HCT116 (cell line): ENCODE measurements at regions not wholly inside any gene's neighbourhood (a gene's known extent, or its start where the extent isn't known, plus 50 kb on each side); places are given as distances from the start of the nearest gene placed in this dataset.

ENCODE experiments used
- ATAC-seq: fragments of 200-7000 bp; cut with Tn5 transposase; 2 replicates; pipeline ENCODE4 v1.9.1; 2020; ENCODE audit warnings: mild to moderate bottlenecking, moderate library complexity
- BruUV-seq: library from RNA; stranded (reverse); fragments of 400-500 nt; replicated peaks from 2 replicates; lab custom pipeline; 2021; lab: Mats Ljungman, UMichigan
- CTCF ChIA-PET: fragments of 300-600 bp; sonication (Branson Sonifier 250); formaldehyde crosslinking; loops from one replicate; lab custom pipeline; 2021; ENCODE audit warnings: antibody characterized with exemption; lab: Charles Lee
- POLR2A ChIA-PET: fragments of 300-600, 350-600 bp; sonication (Branson Sonifier 250); formaldehyde crosslinking; loops from one replicate; lab custom pipeline; 2021; ENCODE audit warnings: antibody characterized with exemption; lab: Charles Lee
- RAD21 ChIA-PET, 2 experiments: fragments of 300-600 bp; sonication (Branson Sonifier 250); formaldehyde crosslinking; loops; one replicate each; lab custom pipeline; 2023; ENCODE audit warnings: low total read pairs in 2 of 2; ENCODE audit not compliant: uncharacterized antibody in 2 of 2, unreplicated experiment in 2 of 2, low non-redundant PET in 1 of 2; lab: Charles Lee
- DNase-seq: peaks from one replicate; pipeline ENCODE4 v3.0.0-alpha.2; 2010; ENCODE audit warnings: low read depth, low spot score
- H2AFZ ChIP-seq: fragments of 200-600 bp; shearing (Covaris generic), sonication (generic); 2 replicates; pipeline ENCODE4 v1.6.1; 2017; ENCODE audit warnings: low read depth, mixed run types, mixed read lengths, antibody characterized with exemption, low read length; ENCODE audit not compliant: poor library complexity, severe bottlenecking
- H3K27ac ChIP-seq: 2 replicates; pipeline ENCODE4 v1.5.1; 2012; ENCODE audit warnings: low read depth, low read length
- H3K27me3 ChIP-seq: fragments of 200-600 bp; sonication (generic); 2 replicates; pipeline ENCODE4 v1.6.1; 2016; ENCODE audit warnings: mixed run types, low read length, mixed read lengths; ENCODE audit not compliant: insufficient read depth
- H3K36me3 ChIP-seq, 2 experiments: fragments of 200-500 bp in 1 of 2; fragments of 200-600 bp in 1 of 2; sonication (Bioruptor generic) in 1 of 2; sonication (generic) in 1 of 2; 2 replicates each; pipeline versions ENCODE4 v1.5.1 to v1.6.1; 2014 to 2016; ENCODE audit warnings: low read length in 2 of 2, inconsistent platforms in 1 of 2, mixed read lengths in 1 of 2, mixed run types in 1 of 2; ENCODE audit not compliant: insufficient read depth in 2 of 2, control insufficient read depth in 1 of 2
- H3K4me1 ChIP-seq, 2 experiments: fragments of 200-600 bp in 1 of 2; sonication (generic) in 1 of 2; 2 replicates each; pipeline versions ENCODE4 v1.5.1 to v1.6.1; 2012 to 2017; ENCODE audit warnings: low read length in 2 of 2, inconsistent platforms in 1 of 2, mild to moderate bottlenecking in 1 of 2, mixed read lengths in 1 of 2, mixed run types in 1 of 2, moderate library complexity in 1 of 2; ENCODE audit not compliant: insufficient read depth in 2 of 2, control insufficient read depth in 1 of 2
- H3K4me2 ChIP-seq: fragments of 200-600 bp; sonication (generic); 2 replicates; pipeline ENCODE4 v1.6.1; 2017; ENCODE audit warnings: mixed run types, low read length, mixed read lengths
- H3K4me3 ChIP-seq, 2 experiments: fragments of 200-600 bp in 1 of 2; sonication (generic) in 1 of 2; replicated peaks in 1 of 2; 2 replicates each; pipeline ENCODE4 v1.5.1; 2011 to 2016; ENCODE audit warnings: low read length in 2 of 2, control low read depth in 1 of 2, low read depth in 1 of 2, mild to moderate bottlenecking in 1 of 2, mixed read lengths in 1 of 2, mixed run types in 1 of 2
- H3K79me2 ChIP-seq: fragments of 200-600 bp; sonication (generic); 2 replicates; pipeline ENCODE4 v1.6.1; 2017; ENCODE audit warnings: mild to moderate bottlenecking, mixed run types, low read length, moderate library complexity, mixed read lengths; ENCODE audit not compliant: insufficient read depth
- H3K9ac ChIP-seq: fragments of 200-600 bp; sonication (generic); 2 replicates; pipeline ENCODE4 v1.6.1; 2016; ENCODE audit warnings: low read length, mixed read lengths
- H3K9me2 ChIP-seq: fragments of 200-600 bp; sonication (generic), shearing (Covaris generic); 2 replicates; pipeline ENCODE4 v1.6.1; 2017; ENCODE audit warnings: mixed run types, mild to moderate bottlenecking, moderate library complexity; ENCODE audit not compliant: insufficient read depth
- H3K9me3 ChIP-seq, 2 experiments: fragments of 200-500 bp in 1 of 2; fragments of 200-600 bp in 1 of 2; sonication (Bioruptor generic) in 1 of 2; sonication (generic) in 1 of 2; 2 replicates each; pipeline ENCODE4 v1.6.1; 2014 to 2017; ENCODE audit warnings: low read length in 2 of 2, mixed read lengths in 2 of 2, inconsistent platforms in 1 of 2, low read depth in 1 of 2, mild to moderate bottlenecking in 1 of 2, mixed run types in 1 of 2, moderate library complexity in 1 of 2; ENCODE audit not compliant: control insufficient read depth in 1 of 2, insufficient read depth in 1 of 2
- H4K20me1 ChIP-seq: fragments of 200-600 bp; sonication (generic), shearing (Covaris generic); 2 replicates; pipeline ENCODE4 v1.6.1; 2017; ENCODE audit warnings: mixed run types, mild to moderate bottlenecking, moderate library complexity; ENCODE audit not compliant: insufficient read depth
- ATF3 ChIP-seq: IDR thresholded peaks from 2 replicates; pipeline ENCODE4 v1.6.1; 2012
- EGR1 ChIP-seq: IDR thresholded peaks from 2 replicates; pipeline ENCODE4 v1.6.1; 2012; ENCODE audit warnings: low read depth
- ELF1 ChIP-seq: IDR thresholded peaks from 2 replicates; pipeline ENCODE4 v1.6.1; 2012; ENCODE audit warnings: low read depth, borderline replicate concordance
- EZH2 ChIP-seq: fragments of 200-600 bp; sonication (generic); IDR thresholded peaks from 2 replicates; pipeline ENCODE4 v1.6.1; 2017; ENCODE audit warnings: antibody characterized with exemption, mixed run types
- JUND ChIP-seq: IDR thresholded peaks from 2 replicates; pipeline ENCODE4 v1.6.1; 2012
- MAX ChIP-seq: IDR thresholded peaks from 2 replicates; pipeline ENCODE4 v1.6.1; 2012
- POLR2AphosphoS5 ChIP-seq: IDR thresholded peaks from 2 replicates; pipeline ENCODE4 v1.6.1; 2011; ENCODE audit warnings: mild to moderate bottlenecking, low read depth, low read length, moderate library complexity
- RAD21 ChIP-seq: IDR thresholded peaks from 2 replicates; pipeline ENCODE4 v1.6.1; 2012; ENCODE audit warnings: low read depth, mild to moderate bottlenecking
- REST ChIP-seq: IDR thresholded peaks from 2 replicates; pipeline ENCODE4 v1.6.1; 2012; ENCODE audit warnings: low read depth
- SIN3A ChIP-seq: IDR thresholded peaks from 2 replicates; pipeline ENCODE4 v1.6.1; 2012; ENCODE audit warnings: low read depth
- SP1 ChIP-seq: IDR thresholded peaks from 2 replicates; pipeline ENCODE4 v1.6.1; 2012; ENCODE audit warnings: low read depth
- SRF ChIP-seq: IDR thresholded peaks from 2 replicates; pipeline ENCODE4 v1.6.1; 2012; ENCODE audit warnings: low read depth
- TCF7L2 ChIP-seq: IDR thresholded peaks from 2 replicates; pipeline ENCODE4 v1.7.0; 2011; ENCODE audit warnings: borderline replicate concordance, inconsistent platforms; ENCODE audit not compliant: insufficient read depth, insufficient read length; ENCODE audit errors: extremely low read depth
- YY1 ChIP-seq: IDR thresholded peaks from 2 replicates; pipeline ENCODE4 v1.6.1; 2011; ENCODE audit warnings: low read length, low read depth, moderate library complexity, mild to moderate bottlenecking; ENCODE audit not compliant: insufficient replicate concordance; ENCODE audit errors: extremely low read depth
- ZBTB33 ChIP-seq: IDR thresholded peaks from 2 replicates; pipeline ENCODE4 v1.6.1; 2011; ENCODE audit warnings: mild to moderate bottlenecking, low read length, moderate library complexity; ENCODE audit not compliant: insufficient replicate concordance; ENCODE audit errors: extremely low read depth
- ZFX ChIP-seq: fragments of 450-650 bp; IDR thresholded peaks from 2 replicates; pipeline ENCODE4 v1.6.1; 2017
- intact Hi-C: fragments of 100-400 bp; cut with micrococcal nuclease; formaldehyde crosslinking; loops from 2 replicates; pipeline ENCODE4 v1.10.0; 2022

- no peak for TF ChIP-seq REST
- no peak for TF ChIP-seq EZH2
- no peak for TF ChIP-seq RAD21
These were observed 718.9 kb downstream of the EPHA7 start (continued) for GRCh38 chr6:92700411-92700810.

- RAD21 ChIA-PET = no interaction called here
- Histone ChIP-seq H3K4me2 (no peak overlapping the region), H3K9me3 (peaks cover under 1 to 13% of the 10 kb centered on the region in 2 experiments; a peak in 2 of 4 replicates), H3K9me2 (no peaks in the 10 kb centered on the region), H3K36me3 (no peaks in the 10 kb centered on the region), H3K9ac (no peak overlapping the region), H4K20me1 (no peaks in the 10 kb centered on the region), H3K79me2 (no peaks in the 10 kb centered on the region), H3K27ac (no peak overlapping the region), H3K4me3 (no peak overlapping the region), H3K4me1 (no peaks in the 10 kb centered on the region), H3K27me3 (no peaks in the 10 kb centered on the region), H2AFZ (no peak overlapping the region)
- DNase-seq = no peak
- intact Hi-C loops = no loop called here
- ATAC-seq = no peak
- CTCF ChIA-PET = no interaction called here
- BruUV-seq = no TSS peak
- POLR2A ChIA-PET = no interaction called here
- no peak for TF ChIP-seq ZBTB33
- TF ChIP-seq ELF1 = no peak
- no peak for TF ChIP-seq ZFX
- TF ChIP-seq MAX = no peak
- no peak for TF ChIP-seq SP1
- no peak for TF ChIP-seq EGR1
- TF ChIP-seq ATF3 = no peak
- TF ChIP-seq POLR2AphosphoS5 = no peak
- TF ChIP-seq JUND = no peak
- no peak for TF ChIP-seq RAD21
- TF ChIP-seq YY1 = no peak
- TF ChIP-seq REST = no peak
- TF ChIP-seq SIN3A = no peak
- TF ChIP-seq TCF7L2 = no peak
- no peak for TF ChIP-seq SRF
These were observed 728.3 kb downstream of the EPHA7 start for GRCh38 chr6:92690997-92691599.
